ENCODE measurements at regions not wholly inside any gene's neighbourhood (a gene's known extent, or its start where the extent isn't known, plus 50 kb on each side); places are given as distances from the start of the nearest gene placed in this dataset.

GRCh38 chr9:19895006-19895405 lies 106.2 kb upstream of the SLC24A2 start:
- no peak for DNase-seq (ENCODE audit: low read depth in 1 of 2, low spot score in 1 of 2)
- CTCF ChIA-PET: no interaction called here
- FAIRE-seq: no peak

GRCh38 chr9:19885608-19886007 lies 96.8 kb upstream of the SLC24A2 start:
- WGBS (ENCODE audit: missing lambda C conversion rate): 28% methylated on average over 4 of the region's 4 CpGs
- Histone ChIP-seq H3K9me3 (no peaks in the 10 kb centered on the region), H3K27ac (no peak overlapping the region), H3K4me2 (no peak overlapping the region), H3K4me1 (no peaks in the 10 kb centered on the region), H3K4me3 (no peak overlapping the region)
- TF ChIP-seq ELK1 (IDR thresholded peaks at IDR 0.05; ENCODE audit: low read depth, low read length) (no peak), TFCP2L1 (CRISPR knock-in tag; IDR thresholded peaks at IDR 0.05) (no peak), ZC3H11A (IDR thresholded peaks at IDR 0.05) (no peak), CEBPB (IDR thresholded peaks at IDR 0.05) (no peak), SMC3 (IDR thresholded peaks at IDR 0.05) (no peak), ZSCAN20 (CRISPR knock-in tag; IDR thresholded peaks at IDR 0.05) (no peak), HEYL (CRISPR knock-in tag; IDR thresholded peaks at IDR 0.05) (no peak), CTCF (IDR thresholded peaks at IDR 0.05) (no peak), EHMT2 (IDR thresholded peaks at IDR 0.05; ENCODE audit: low read depth) (no peak), EHF (CRISPR knock-in tag; IDR thresholded peaks at IDR 0.05) (no peak), HOXB5 (CRISPR knock-in tag; IDR thresholded peaks at IDR 0.05) (no peak), HES2 (IDR thresholded peaks at IDR 0.05) (no peak), CHD2 (IDR thresholded peaks at IDR 0.05; ENCODE audit: low read length, partially characterized antibody) (no peak), HDAC2 (IDR thresholded peaks at IDR 0.05) (no peak)
- ChIA-PET CTCF (no interaction called here), POLR2A (no interaction called here)
- no peak for FAIRE-seq
- no peak for ATAC-seq
- DNase-seq (ENCODE audit: low read depth in 1 of 2, low spot score in 1 of 2): no peak

More at GRCh38 chr9:19895006-19895405, 106.2 kb upstream of the SLC24A2 start:
- Histone ChIP-seq H3K4me1 (no peaks in the 10 kb centered on the region), H3K4me3 (no peak overlapping the region), H3K27ac (no peak overlapping the region), H3K9me3 (no peaks in the 10 kb centered on the region), H3K4me2 (no peak overlapping the region)
- 9% methylated on average over 3 of the region's 3 CpGs for WGBS (ENCODE audit: missing lambda C conversion rate)
- no peak for TF ChIP-seq KDM5A (IDR thresholded peaks at IDR 0.05)
- TF ChIP-seq RFX5 (IDR thresholded peaks at IDR 0.05): no peak
- TF ChIP-seq PHF8 (IDR thresholded peaks at IDR 0.05; ENCODE audit: borderline replicate concordance, low read depth): no peak
- no peak for TF ChIP-seq TP53 (CRISPR knock-in tag; IDR thresholded peaks at IDR 0.05)
- no peak for TF ChIP-seq CTCF (IDR thresholded peaks at IDR 0.05)
- no peak for TF ChIP-seq ZC3H11A (IDR thresholded peaks at IDR 0.05)
- no peak for TF ChIP-seq HOXB5 (CRISPR knock-in tag; IDR thresholded peaks at IDR 0.05)
- TF ChIP-seq CBX2 (IDR thresholded peaks at IDR 0.05; ENCODE audit: borderline replicate concordance, low read depth): no peak
- TF ChIP-seq JUN (IDR thresholded peaks at IDR 0.05): no peak
- TF ChIP-seq JUNB (IDR thresholded peaks at IDR 0.05): no peak
- no peak for TF ChIP-seq RAD21 (conservative IDR thresholded peaks at IDR 0.05 in 1 of 2, IDR thresholded peaks at IDR 0.05 in 1 of 2)
- no peak for TF ChIP-seq EP300 (IDR thresholded peaks at IDR 0.05)
- TF ChIP-seq E2F6 (IDR thresholded peaks at IDR 0.05; ENCODE audit: borderline replicate concordance, low read depth): no peak
- no peak for TF ChIP-seq FOXS1 (CRISPR knock-in tag; IDR thresholded peaks at IDR 0.05)
- TF ChIP-seq NR3C1 (IDR thresholded peaks at IDR 0.05): no peak
- POLR2A ChIA-PET: no interaction called here
- no peak for ATAC-seq
